Loucy (cell line): ENCODE measurements at regions not wholly inside any gene's neighbourhood (a gene's known extent, or its start where the extent isn't known, plus 50 kb on each side); places are given as distances from the start of the nearest gene placed in this dataset.
"Not testable (repeated sequence)": the region's sequence is repeated elsewhere in the genome, so short reads cannot be mapped to it uniquely, and the experiment has no call there.

Experiments used
- H2AFZ ChIP-seq: fragments of 200-600 bp; sonication (generic); 2 replicates; pipeline ENCODE4 v1.6.0; 2016; ENCODE audit warnings: antibody characterized with exemption, mild to moderate bottlenecking, low read length, moderate library complexity
- H3F3A ChIP-seq: fragments of 200-600 bp; 2 replicates; pipeline ENCODE4 v1.6.0; 2016; ENCODE audit warnings: antibody characterized with exemption, low read depth, mild to moderate bottlenecking
- H3K27me3 ChIP-seq: fragments of 200-600 bp; sonication (generic); 2 replicates; pipeline ENCODE4 v1.6.1; 2014; ENCODE audit warnings: low read length, mild to moderate bottlenecking; ENCODE audit not compliant: insufficient read depth, poor library complexity, severe bottlenecking
- H3K36me3 ChIP-seq: fragments of 200-600 bp; sonication (generic); 2 replicates; pipeline ENCODE4 v1.6.1; 2016; ENCODE audit warnings: low read length; ENCODE audit not compliant: insufficient read depth
- H3K4me1 ChIP-seq: fragments of 200-600 bp; sonication (generic); 2 replicates; pipeline ENCODE4 v1.5.1; 2014; ENCODE audit warnings: low read length, mild to moderate bottlenecking; ENCODE audit not compliant: insufficient read depth, poor library complexity, severe bottlenecking
- H3K4me2 ChIP-seq: fragments of 200-600 bp; sonication (generic); 2 replicates; pipeline ENCODE4 v1.6.0; 2014; ENCODE audit warnings: antibody characterized with exemption, low read length, low read depth, mild to moderate bottlenecking; ENCODE audit not compliant: poor library complexity, severe bottlenecking
- H3K4me3 ChIP-seq: fragments of 200-600 bp; sonication (generic); 2 replicates; pipeline ENCODE4 v1.5.1; 2014; ENCODE audit warnings: low read length, mild to moderate bottlenecking, mixed read lengths; ENCODE audit not compliant: poor library complexity, severe bottlenecking
- H3K79me2 ChIP-seq: fragments of 200-600 bp; sonication (generic); 2 replicates; pipeline ENCODE4 v1.6.1; 2014; ENCODE audit warnings: low read length; ENCODE audit not compliant: insufficient read depth
- H3K9ac ChIP-seq: fragments of 200-600 bp; sonication (generic); 2 replicates; pipeline ENCODE4 v1.6.0; 2014; ENCODE audit warnings: mild to moderate bottlenecking, low read depth, low read length, moderate library complexity; ENCODE audit not compliant: poor library complexity, severe bottlenecking
- H3K9me2 ChIP-seq: fragments of 200-600 bp; sonication (generic); replicated peaks from 2 replicates; pipeline ENCODE4 v1.6.1; 2016; ENCODE audit warnings: low read depth, low read length, mixed read lengths
- H3K9me3 ChIP-seq: fragments of 200-600 bp; sonication (generic); 2 replicates; pipeline ENCODE4 v1.6.1; 2014; ENCODE audit warnings: mild to moderate bottlenecking, antibody characterized with exemption, low read length, low read depth; ENCODE audit not compliant: insufficient read depth
- H4K20me1 ChIP-seq: fragments of 200-600 bp; sonication (generic); 2 replicates; pipeline ENCODE4 v1.6.0; 2014; ENCODE audit warnings: antibody characterized with exemption, low read length, mild to moderate bottlenecking; ENCODE audit not compliant: insufficient read depth, poor library complexity, severe bottlenecking
- CTCF ChIP-seq: fragments of 200-600 bp; sonication (generic); conservative IDR thresholded peaks from 2 replicates; pipeline ENCODE4 v1.5.1; 2014; ENCODE audit warnings: mild to moderate bottlenecking, antibody characterized with exemption, low read length
- EZH2phosphoT487 ChIP-seq: fragments of 200-600 bp; IDR thresholded peaks from 2 replicates; pipeline ENCODE4 v1.6.1; 2018; ENCODE audit warnings: antibody characterized with exemption, mild to moderate bottlenecking, moderate library complexity, borderline replicate concordance

DNA sequence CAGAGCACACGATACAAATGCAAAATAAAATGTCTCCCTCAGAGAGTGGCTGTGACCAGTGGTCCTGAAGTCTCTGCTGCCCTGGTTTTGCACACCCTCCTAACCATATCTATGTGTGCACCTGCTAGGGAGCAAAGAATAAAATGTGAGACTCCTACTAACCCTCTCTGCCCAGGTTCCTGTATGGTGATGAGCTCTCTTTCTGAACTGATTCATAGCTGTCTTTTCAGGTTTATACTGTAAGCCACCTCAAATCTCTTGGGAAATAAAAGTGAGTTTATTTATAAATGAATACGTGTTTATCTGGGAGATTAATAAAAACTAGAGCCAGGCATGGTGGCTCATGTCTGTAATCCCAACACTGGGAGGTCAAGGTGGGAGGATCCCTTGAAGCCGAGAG lies 126.0 kb upstream of the RBPJ start:
- no peak overlapping the region for H2AFZ ChIP-seq
- no peak overlapping the region for H3K9ac ChIP-seq
- H3K79me2 ChIP-seq: no peaks in the 10 kb centered on the region
- no peak overlapping the region for H3K4me3 ChIP-seq
- no peaks in the 10 kb centered on the region for H3K36me3 ChIP-seq
- no peaks in the 10 kb centered on the region for H3K9me2 ChIP-seq
- no peak for TF ChIP-seq CTCF
- no peak for TF ChIP-seq EZH2phosphoT487
- H3K9me3 ChIP-seq: no peaks in the 10 kb centered on the region
- H4K20me1 ChIP-seq: no peaks in the 10 kb centered on the region
- peaks cover 12% of the 10 kb centered on the region for H3K4me1 ChIP-seq
- no peaks in the 10 kb centered on the region for H3F3A ChIP-seq
- H3K27me3 ChIP-seq: no peaks in the 10 kb centered on the region
- no peak overlapping the region for H3K4me2 ChIP-seq

DNA sequence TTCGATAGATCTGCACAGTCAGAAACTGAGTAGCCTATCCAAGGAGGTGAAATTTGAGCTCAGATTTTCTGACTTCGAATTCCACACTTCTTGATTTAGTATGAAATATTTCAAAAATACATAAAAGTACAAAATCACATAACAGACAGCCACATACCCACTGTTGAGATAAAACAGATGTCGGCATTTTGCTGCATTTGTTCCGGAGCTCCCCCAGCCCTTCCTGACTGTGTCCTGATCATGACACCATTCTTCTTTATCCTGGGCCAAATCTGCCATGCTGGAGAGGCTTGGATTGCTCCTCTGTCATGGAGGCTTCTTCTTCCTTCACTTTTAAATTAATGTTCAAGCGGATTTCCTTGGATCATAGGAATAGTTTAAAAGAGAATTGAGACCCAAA lies 124.2 kb upstream of the RBPJ start:
- H3K27me3 ChIP-seq: no peaks in the 10 kb centered on the region
- H4K20me1 ChIP-seq: no peaks in the 10 kb centered on the region
- H3F3A ChIP-seq: no peaks in the 10 kb centered on the region
- H3K4me1 ChIP-seq: peaks cover 12% of the 10 kb centered on the region
- H3K4me3 ChIP-seq: no peak overlapping the region
- H3K9ac ChIP-seq: no peak overlapping the region
- TF ChIP-seq EZH2phosphoT487: no peak
- no peak for TF ChIP-seq CTCF
- H3K4me2 ChIP-seq: no peak overlapping the region
- H3K9me2 ChIP-seq: no peaks in the 10 kb centered on the region
- H3K36me3 ChIP-seq: no peaks in the 10 kb centered on the region
- H2AFZ ChIP-seq: no peak overlapping the region
- no peaks in the 10 kb centered on the region for H3K79me2 ChIP-seq
- H3K9me3 ChIP-seq: no peaks in the 10 kb centered on the region

DNA sequence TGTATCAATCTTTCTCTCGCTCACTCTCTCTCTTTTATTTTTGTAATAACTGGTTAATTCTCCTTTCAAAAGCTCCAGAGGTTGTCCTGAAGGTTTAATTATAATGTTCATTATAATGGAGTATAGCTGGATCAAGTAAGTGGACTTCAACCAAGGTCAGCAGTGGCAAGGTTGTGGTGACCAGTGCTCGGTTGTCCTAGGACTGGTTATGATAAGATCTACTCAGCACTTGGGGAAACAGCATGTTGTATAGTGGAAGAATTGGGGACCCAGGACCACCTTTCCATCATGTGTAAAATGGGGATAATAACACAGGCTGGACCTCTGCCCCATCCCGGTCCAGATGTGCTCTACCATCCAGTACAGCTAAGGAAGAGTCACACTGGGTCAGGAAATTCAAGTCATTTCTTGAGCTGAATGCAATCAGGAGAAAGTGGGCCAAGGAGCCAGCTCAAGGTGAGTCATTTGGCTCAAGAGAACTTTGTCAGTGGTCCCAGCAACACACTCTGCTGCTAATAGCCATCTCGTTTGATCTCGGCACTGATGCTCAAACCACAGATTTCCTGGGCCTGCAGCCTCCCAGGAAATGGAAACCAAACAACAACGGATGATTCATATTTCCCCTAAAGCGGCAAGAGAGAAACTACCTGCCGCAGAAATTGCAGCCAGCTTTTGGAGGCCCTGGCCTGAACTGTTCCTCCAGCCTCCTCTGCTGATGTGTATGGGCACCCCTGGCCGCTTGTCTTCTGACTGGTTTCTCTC lies 123.6 kb upstream of the RBPJ start:
- no peaks in the 10 kb centered on the region for H3F3A ChIP-seq
- no peaks in the 10 kb centered on the region for H3K9me2 ChIP-seq
- no peak overlapping the region for H2AFZ ChIP-seq
- H4K20me1 ChIP-seq: no peaks in the 10 kb centered on the region
- no peaks in the 10 kb centered on the region for H3K9me3 ChIP-seq
- no peaks in the 10 kb centered on the region for H3K36me3 ChIP-seq
- no peak overlapping the region for H3K9ac ChIP-seq
- peak overlapping the region; percentile 40 for H3K4me2 ChIP-seq
- no peaks in the 10 kb centered on the region for H3K79me2 ChIP-seq
- H3K27me3 ChIP-seq: no peaks in the 10 kb centered on the region
- TF ChIP-seq EZH2phosphoT487: no peak
- H3K4me3 ChIP-seq: no peak overlapping the region
- peaks cover 12% of the 10 kb centered on the region for H3K4me1 ChIP-seq

DNA sequence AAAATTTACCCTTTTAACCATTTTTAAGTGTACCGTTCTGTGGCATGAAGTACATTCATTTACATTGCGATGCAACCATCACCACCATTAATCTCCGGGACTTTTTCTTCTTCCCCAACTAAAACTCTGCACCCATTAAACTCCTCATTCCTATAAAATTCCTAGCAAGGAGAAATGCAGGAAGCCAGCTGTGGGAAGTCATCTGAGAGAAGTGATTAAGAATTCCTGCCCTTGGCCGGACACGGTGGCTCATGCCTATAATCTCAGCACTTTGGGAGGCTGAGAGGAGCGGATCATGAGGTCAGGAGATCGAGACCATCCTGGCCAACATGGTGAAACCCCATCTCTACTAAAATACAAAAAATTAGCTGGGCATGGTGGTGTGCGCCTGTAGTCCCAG lies 121.9 kb upstream of the RBPJ start:
- H3K36me3 ChIP-seq, H3K9me2 ChIP-seq, H3K27me3 ChIP-seq, H2AFZ ChIP-seq, H3K4me3 ChIP-seq, H3K4me2 ChIP-seq, H4K20me1 ChIP-seq, H3K79me2 ChIP-seq, H3F3A ChIP-seq, H3K9me3 ChIP-seq, H3K9ac ChIP-seq: not testable (repeated sequence)
- H3K4me1 ChIP-seq: peaks cover 14% of the 10 kb centered on the region
